DOHH2 (cell line): ENCODE measurements at regions not wholly inside any gene's neighbourhood (a gene's known extent, or its start where the extent isn't known, plus 50 kb on each side); places are given as distances from the start of the nearest gene placed in this dataset.
"Not testable (repeated sequence)": the region's sequence is repeated elsewhere in the genome, so short reads cannot be mapped to it uniquely, and the experiment has no call there.

Experiments
- H3F3A ChIP-seq: fragments of 200-600 bp; sonication (generic), shearing (Covaris generic); 2 replicates; pipeline ENCODE4 v1.6.0; 2016; ENCODE audit warnings: antibody characterized with exemption, mild to moderate bottlenecking; ENCODE audit not compliant: control insufficient read depth, insufficient read depth
- H3K27ac ChIP-seq: fragments of 200-600 bp; sonication (generic); 2 replicates; pipeline ENCODE4 v1.5.1; 2014; ENCODE audit warnings: low read depth, mild to moderate bottlenecking, low read length, moderate library complexity
- H3K27me3 ChIP-seq: fragments of 200-600 bp; sonication (generic); 2 replicates; pipeline ENCODE4 v1.6.1; 2014; ENCODE audit warnings: mild to moderate bottlenecking, low read length, mixed read lengths; ENCODE audit not compliant: control insufficient read depth
- H3K36me3 ChIP-seq: fragments of 200-600 bp; sonication (generic); 2 replicates; pipeline ENCODE4 v1.6.1; 2014; ENCODE audit warnings: mild to moderate bottlenecking, low read length, moderate library complexity, mixed read lengths; ENCODE audit not compliant: control insufficient read depth
- H3K4me1 ChIP-seq: fragments of 200-600 bp; sonication (generic); 2 replicates; pipeline ENCODE4 v1.6.1; 2014; ENCODE audit warnings: mild to moderate bottlenecking, low read length, mixed read lengths; ENCODE audit not compliant: control insufficient read depth
- H3K4me2 ChIP-seq: fragments of 200-600 bp; sonication (generic); 2 replicates; pipeline ENCODE4 v1.6.0; 2014; ENCODE audit warnings: mild to moderate bottlenecking, low read length, moderate library complexity
- H3K4me3 ChIP-seq: fragments of 200-600 bp; sonication (generic); 2 replicates; pipeline ENCODE4 v1.5.1; 2014; ENCODE audit warnings: mild to moderate bottlenecking, low read length, mixed read lengths
- H3K79me2 ChIP-seq: fragments of 200-600 bp; sonication (generic); 2 replicates; pipeline ENCODE4 v1.6.1; 2014; ENCODE audit warnings: mild to moderate bottlenecking, low read length, mixed read lengths; ENCODE audit not compliant: control insufficient read depth
- H3K9me2 ChIP-seq: fragments of 200-600 bp; sonication (generic); replicated peaks from 2 replicates; pipeline ENCODE4 v1.6.1; 2014; ENCODE audit warnings: mild to moderate bottlenecking, low read length, mixed read lengths; ENCODE audit not compliant: control insufficient read depth
- H3K9me3 ChIP-seq: fragments of 200-600 bp; sonication (generic); 2 replicates; pipeline ENCODE4 v1.6.1; 2014; ENCODE audit warnings: antibody characterized with exemption, low read length, mixed read lengths; ENCODE audit not compliant: control insufficient read depth, insufficient read depth
- H4K20me1 ChIP-seq: fragments of 200-600 bp; sonication (generic); 2 replicates; pipeline ENCODE4 v1.6.0; 2014; ENCODE audit warnings: low read depth, mild to moderate bottlenecking, antibody characterized with exemption, low read length, moderate library complexity; ENCODE audit not compliant: control insufficient read depth, insufficient read depth
- EZH2phosphoT487 ChIP-seq: fragments of 200-600 bp; sonication (generic); IDR thresholded peaks from 2 replicates; pipeline ENCODE4 v1.6.1; 2017; ENCODE audit warnings: borderline replicate concordance, mild to moderate bottlenecking, antibody characterized with exemption, low read length, moderate library complexity, mixed read lengths
- TF ChIP-seq, protein P1 (sequence below): fragments of 200-600 bp; sonication (generic); IDR thresholded peaks from one replicate; pipeline ENCODE4 v1.5.1; 2014; ENCODE audit warnings: antibody characterized with exemption, mild to moderate bottlenecking, low read depth, low read length; ENCODE audit not compliant: poor library complexity, severe bottlenecking

GRCh38 chr15:84151205-84151931 lies 84.2 kb upstream of the GOLGA6L4 start:
- H3K4me3 ChIP-seq, result no peak overlapping the region
- H3F3A ChIP-seq, result no peaks in the 10 kb centered on the region
- no peaks in the 10 kb centered on the region for H3K4me1 ChIP-seq
- H3K9me3 ChIP-seq, result no peaks in the 10 kb centered on the region
- no peaks in the 10 kb centered on the region for H3K9me2 ChIP-seq
- no peaks in the 10 kb centered on the region for H3K79me2 ChIP-seq
- no peak for TF ChIP-seq EZH2phosphoT487
- TF ChIP-seq, protein P1, sequence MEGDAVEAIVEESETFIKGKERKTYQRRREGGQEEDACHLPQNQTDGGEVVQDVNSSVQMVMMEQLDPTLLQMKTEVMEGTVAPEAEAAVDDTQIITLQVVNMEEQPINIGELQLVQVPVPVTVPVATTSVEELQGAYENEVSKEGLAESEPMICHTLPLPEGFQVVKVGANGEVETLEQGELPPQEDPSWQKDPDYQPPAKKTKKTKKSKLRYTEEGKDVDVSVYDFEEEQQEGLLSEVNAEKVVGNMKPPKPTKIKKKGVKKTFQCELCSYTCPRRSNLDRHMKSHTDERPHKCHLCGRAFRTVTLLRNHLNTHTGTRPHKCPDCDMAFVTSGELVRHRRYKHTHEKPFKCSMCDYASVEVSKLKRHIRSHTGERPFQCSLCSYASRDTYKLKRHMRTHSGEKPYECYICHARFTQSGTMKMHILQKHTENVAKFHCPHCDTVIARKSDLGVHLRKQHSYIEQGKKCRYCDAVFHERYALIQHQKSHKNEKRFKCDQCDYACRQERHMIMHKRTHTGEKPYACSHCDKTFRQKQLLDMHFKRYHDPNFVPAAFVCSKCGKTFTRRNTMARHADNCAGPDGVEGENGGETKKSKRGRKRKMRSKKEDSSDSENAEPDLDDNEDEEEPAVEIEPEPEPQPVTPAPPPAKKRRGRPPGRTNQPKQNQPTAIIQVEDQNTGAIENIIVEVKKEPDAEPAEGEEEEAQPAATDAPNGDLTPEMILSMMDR, result no peak
- H3K27ac ChIP-seq, result no peak overlapping the region
- no peaks in the 10 kb centered on the region; the same call in 1 of the 2 replicates for H3K27me3 ChIP-seq
- H3K36me3 ChIP-seq, result no peaks in the 10 kb centered on the region
- H3K4me2 ChIP-seq, result no peak overlapping the region
- H4K20me1 ChIP-seq, result no peaks in the 10 kb centered on the region

DNA sequence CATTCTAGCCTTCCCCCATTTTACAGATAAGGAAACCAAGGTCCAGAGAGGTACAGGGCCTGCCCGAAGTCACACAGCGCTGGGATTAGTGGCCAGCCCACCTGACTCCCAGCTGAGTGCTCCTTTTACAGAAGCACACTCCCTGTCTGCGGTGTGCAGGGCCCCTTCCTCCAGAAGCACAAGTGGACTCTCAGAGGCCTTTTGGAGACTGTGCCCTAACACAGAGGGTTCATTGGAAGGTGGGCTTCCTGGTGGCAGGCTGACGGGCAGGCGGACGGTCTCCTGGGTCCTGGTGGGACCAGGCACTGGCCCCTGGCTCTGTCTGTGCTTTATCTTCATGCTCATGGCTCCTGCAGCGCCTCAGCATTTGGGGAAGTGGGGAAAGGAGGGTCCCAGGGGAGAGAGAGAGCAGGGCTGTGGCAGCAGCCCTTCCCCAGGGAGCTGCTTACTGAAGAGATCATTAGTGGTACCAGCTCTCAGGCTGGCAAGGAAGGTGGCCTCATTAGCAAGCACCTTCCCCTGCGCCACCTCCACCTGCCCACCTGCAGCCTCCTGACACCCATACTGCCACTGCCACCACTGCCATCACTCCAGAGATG lies 83.1 kb upstream of the GOLGA6L4 start:
- not testable (repeated sequence) for H3K27me3 ChIP-seq, H3K36me3 ChIP-seq, H3K79me2 ChIP-seq, H3K9me3 ChIP-seq, H3F3A ChIP-seq, H3K27ac ChIP-seq, H3K4me2 ChIP-seq, H3K9me2 ChIP-seq, H3K4me3 ChIP-seq, H3K4me1 ChIP-seq, H4K20me1 ChIP-seq

DNA sequence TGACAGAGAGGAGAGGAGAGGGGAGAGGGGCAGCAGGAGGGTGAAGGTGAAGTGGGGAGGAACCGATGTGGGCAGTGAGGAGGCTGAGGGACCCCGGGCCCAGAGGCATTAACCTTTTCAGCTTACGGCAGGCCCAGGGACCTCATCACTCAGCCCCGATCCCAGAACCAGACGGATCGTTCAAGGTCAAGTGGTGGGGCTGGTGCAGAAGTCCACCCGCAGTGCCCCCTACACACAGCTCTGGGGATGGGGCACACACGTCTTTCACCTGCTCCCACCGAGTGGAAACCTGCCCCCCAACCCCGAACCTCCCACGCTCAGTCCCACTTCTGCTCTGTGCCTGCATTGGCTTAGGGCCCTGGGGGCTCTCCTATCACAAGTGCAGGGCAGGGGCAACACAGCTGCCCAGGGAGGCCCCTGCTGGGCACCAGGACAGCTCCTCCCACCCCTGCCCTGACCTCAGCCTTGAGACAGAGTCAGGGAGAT lies 81.9 kb upstream of the GOLGA6L4 start:
- not testable (repeated sequence) for H3K4me1 ChIP-seq, H3K27me3 ChIP-seq, H3K9me3 ChIP-seq, H3F3A ChIP-seq, H3K9me2 ChIP-seq, H3K4me3 ChIP-seq, H4K20me1 ChIP-seq, H3K79me2 ChIP-seq, H3K36me3 ChIP-seq, H3K27ac ChIP-seq, H3K4me2 ChIP-seq

DNA sequence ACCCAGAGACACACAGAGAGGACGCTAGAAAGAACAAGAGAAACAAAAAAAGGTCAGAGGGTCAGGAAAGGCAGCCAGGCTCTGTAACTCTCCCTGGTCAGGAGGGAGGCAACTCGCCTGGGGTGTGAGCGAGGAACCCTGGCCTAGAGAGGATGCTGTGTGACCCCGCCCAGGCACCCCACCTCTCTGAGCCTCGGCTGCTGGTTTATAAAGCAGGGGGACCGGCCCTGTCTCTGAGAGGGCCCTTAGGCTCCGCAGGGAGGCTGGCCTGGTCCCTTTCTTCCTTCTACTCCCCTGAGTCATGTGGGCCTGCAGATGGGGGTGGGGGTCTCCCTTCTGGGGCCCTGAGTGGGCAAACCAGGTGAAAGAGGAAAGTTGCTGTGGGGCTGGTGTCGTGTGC lies 81.3 kb upstream of the GOLGA6L4 start:
- not testable (repeated sequence) for H3K4me3 ChIP-seq, H3K36me3 ChIP-seq, H3K27ac ChIP-seq, H3K79me2 ChIP-seq, H3K27me3 ChIP-seq, H3K4me1 ChIP-seq, H4K20me1 ChIP-seq, H3K4me2 ChIP-seq, H3K9me2 ChIP-seq, H3F3A ChIP-seq, H3K9me3 ChIP-seq

DNA sequence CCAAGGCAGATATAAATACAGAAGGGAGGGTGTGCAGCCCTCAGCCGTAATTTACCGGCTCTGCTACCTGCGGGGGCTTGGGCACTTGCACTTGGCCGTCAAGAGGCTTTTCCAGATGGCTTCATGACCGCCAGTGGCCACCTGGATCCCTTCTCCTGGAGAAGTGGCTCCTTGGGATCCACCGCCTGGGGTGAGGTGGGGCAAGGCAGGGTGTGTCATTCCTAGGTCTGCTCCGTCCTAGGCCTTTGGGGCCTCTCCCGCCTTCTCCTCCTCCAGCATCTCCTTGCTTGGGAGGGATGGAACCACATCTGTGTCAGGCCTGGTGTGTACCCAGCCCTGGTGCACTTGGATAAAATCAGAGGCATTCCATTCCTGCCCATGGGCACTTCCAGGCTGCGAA lies 80.8 kb upstream of the GOLGA6L4 start:
- H3K4me2 ChIP-seq, H4K20me1 ChIP-seq, H3K27me3 ChIP-seq, H3K9me3 ChIP-seq, H3K36me3 ChIP-seq, H3F3A ChIP-seq, H3K4me1 ChIP-seq, H3K27ac ChIP-seq, H3K4me3 ChIP-seq, H3K9me2 ChIP-seq, H3K79me2 ChIP-seq: not testable (repeated sequence)

DNA sequence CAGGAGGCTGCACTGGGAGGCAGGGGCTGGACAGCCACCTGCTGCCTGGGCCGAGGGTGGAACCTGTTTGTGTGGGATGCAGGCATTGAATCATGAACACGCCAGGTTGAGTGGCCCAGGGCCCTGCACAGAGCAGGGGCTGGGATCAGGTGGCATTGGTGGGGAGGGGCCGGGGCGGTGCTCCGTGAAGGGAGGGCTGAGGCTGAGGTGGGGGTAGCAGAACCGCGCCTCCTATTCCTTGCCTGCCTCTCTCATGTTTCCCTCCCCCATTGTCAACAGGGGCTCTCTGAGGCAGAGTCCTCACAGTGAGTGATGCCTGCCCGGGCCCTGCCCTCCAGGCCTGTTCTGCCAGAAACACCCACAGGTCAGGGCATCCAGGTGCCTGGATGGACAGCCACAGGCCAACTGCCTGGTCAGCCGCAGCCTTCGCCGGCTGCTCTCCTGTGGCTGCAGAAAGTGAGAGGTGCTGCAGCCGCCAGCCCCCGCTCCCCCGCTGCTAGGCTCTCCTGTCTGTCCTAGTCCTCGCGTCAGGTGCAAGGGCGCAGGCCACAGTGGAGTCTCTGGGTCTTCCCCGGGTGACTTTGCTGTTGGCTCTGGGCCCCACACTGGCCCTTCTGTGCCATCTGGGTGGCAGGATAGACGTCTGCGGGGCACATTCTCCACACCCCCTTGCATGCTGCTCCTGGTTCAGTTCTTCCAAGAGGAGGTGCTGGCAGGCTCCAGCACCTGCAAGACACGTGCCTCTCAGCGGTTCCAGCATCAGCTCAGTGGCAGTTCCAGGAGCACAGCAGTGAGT lies 79.6 kb upstream of the GOLGA6L4 start:
- not testable (repeated sequence) for H3K9me2 ChIP-seq, H3K27me3 ChIP-seq, H4K20me1 ChIP-seq, H3K36me3 ChIP-seq, H3K4me2 ChIP-seq, H3K9me3 ChIP-seq, H3K4me1 ChIP-seq, H3K79me2 ChIP-seq, H3K4me3 ChIP-seq, H3K27ac ChIP-seq, H3F3A ChIP-seq

DNA sequence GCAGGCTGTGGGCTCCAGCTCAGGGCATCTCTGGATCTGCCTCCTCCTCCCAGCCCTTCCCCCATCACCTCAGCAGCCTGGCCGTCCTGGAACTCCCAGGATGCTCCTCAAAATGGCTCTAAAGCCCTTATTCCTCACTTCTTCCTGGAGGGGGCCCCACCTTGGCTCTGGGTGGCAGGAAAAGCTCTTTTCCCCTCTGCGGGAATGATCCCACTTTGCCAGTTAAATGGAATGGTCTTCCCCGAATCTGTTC lies 79.1 kb upstream of the GOLGA6L4 start:
- not testable (repeated sequence) for H3K36me3 ChIP-seq, H3K4me3 ChIP-seq, H3K27ac ChIP-seq, H3K4me2 ChIP-seq, H3K9me3 ChIP-seq, H4K20me1 ChIP-seq, H3K79me2 ChIP-seq, H3F3A ChIP-seq, H3K27me3 ChIP-seq, H3K9me2 ChIP-seq, H3K4me1 ChIP-seq
